GM03348 (cell line): ENCODE measurements at regions not wholly inside any gene's neighbourhood (a gene's known extent, or its start where the extent isn't known, plus 50 kb on each side); places are given as distances from the start of the nearest gene placed in this dataset.
"Not testable (repeated sequence)": the region's sequence is repeated elsewhere in the genome, so short reads cannot be mapped to it uniquely, and the experiment has no call there.

Experiments used
- DNase-seq: peaks from one replicate; pipeline ENCODE4 v3.0.0; 2012; ENCODE audit warnings: low spot score

GRCh38 chr7:106523482-106523881 is 137.5 kb downstream of the CCDC71L start:
- DNase-seq, result no peak

- peak; percentile 12 for DNase-seq
Measured at GRCh38 chr7:106522696-106523095, 138.3 kb downstream of the CCDC71L start.

GRCh38 chr7:106521541-106521940 is 139.4 kb downstream of the CCDC71L start:
- DNase-seq, result no peak

- DNase-seq, result no peak
Measured at GRCh38 chr7:106520962-106521514, 139.9 kb downstream of the CCDC71L start.

GRCh38 chr7:106518967-106519366 is 142.0 kb downstream of the CCDC71L start:
- DNase-seq, result no peak

GRCh38 chr7:106518239-106518638 is 142.7 kb downstream of the CCDC71L start:
- DNase-seq, result no peak

GRCh38 chr7:106517508-106517907 is 143.4 kb downstream of the CCDC71L start:
- DNase-seq, result no peak

GRCh38 chr7:106515321-106515720 is 145.6 kb downstream of the CCDC71L start:
- DNase-seq, result no peak

- DNase-seq, result peak; percentile 30
Measured at GRCh38 chr7:106514881-106515280, 146.1 kb downstream of the CCDC71L start.

- DNase-seq, result no peak
Measured at GRCh38 chr7:106512217-106512616, 148.7 kb downstream of the CCDC71L start.

- no peak for DNase-seq
Measured at GRCh38 chr7:106504645-106505044, 156.3 kb downstream of the CCDC71L start.

- no peak for DNase-seq
Measured at GRCh38 chr7:106504207-106504606, 156.8 kb downstream of the CCDC71L start.

GRCh38 chr7:106503626-106504025 is 157.3 kb downstream of the CCDC71L start:
- DNase-seq, result no peak

GRCh38 chr7:106501605-106502580 is 159.1 kb downstream of the CCDC71L start:
- no peak for DNase-seq

GRCh38 chr7:106499897-106500296 is 161.1 kb downstream of the CCDC71L start:
- DNase-seq, result no peak

GRCh38 chr7:106498005-106498404 is 163.0 kb downstream of the CCDC71L start:
- DNase-seq, result not testable (repeated sequence)

GRCh38 chr7:106493041-106493731 is 167.8 kb downstream of the CCDC71L start:
- DNase-seq, result no peak

- DNase-seq, result no peak
Measured at GRCh38 chr7:106488465-106488864, 172.5 kb downstream of the CCDC71L start.

- DNase-seq, result no peak
Measured at GRCh38 chr7:106487892-106488291, 173.1 kb downstream of the CCDC71L start.

- peak; percentile 62 for DNase-seq
Measured at GRCh38 chr7:106486331-106486730, 174.6 kb downstream of the CCDC71L start.

- no peak for DNase-seq
Measured at GRCh38 chr7:106485919-106486318, 175.0 kb downstream of the CCDC71L start.

- peak; percentile 73 for DNase-seq
Measured at GRCh38 chr7:106485031-106485551, 175.9 kb downstream of the CCDC71L start.

GRCh38 chr7:106484562-106484961 is 176.4 kb downstream of the CCDC71L start:
- DNase-seq, result peak; percentile 49
